Mammary epithelial cell (primary cell): ENCODE measurements at regions not wholly inside any gene's neighbourhood (a gene's known extent, or its start where the extent isn't known, plus 50 kb on each side); places are given as distances from the start of the nearest gene placed in this dataset.

Experiments
- EZH2 ChIP-seq: IDR thresholded peaks from 2 replicates; pipeline ENCODE4 v1.6.1; 2012; ENCODE audit warnings: low read length, inconsistent platforms, borderline replicate concordance
- TF ChIP-seq, protein P1 (sequence below), 2 donors: IDR thresholded peaks in 1 of 2; conservative IDR thresholded peaks in 1 of 2; 2 replicates each; pipeline ENCODE4 v1.5.1; 2011 to 2012; ENCODE audit warnings: inconsistent platforms in 2 of 2, low read length in 2 of 2, mild to moderate bottlenecking in 2 of 2, control low read depth in 1 of 2, low read depth in 1 of 2; ENCODE audit not compliant: insufficient read depth in 1 of 2; ENCODE audit errors: extremely low read depth in 1 of 2

DNA sequence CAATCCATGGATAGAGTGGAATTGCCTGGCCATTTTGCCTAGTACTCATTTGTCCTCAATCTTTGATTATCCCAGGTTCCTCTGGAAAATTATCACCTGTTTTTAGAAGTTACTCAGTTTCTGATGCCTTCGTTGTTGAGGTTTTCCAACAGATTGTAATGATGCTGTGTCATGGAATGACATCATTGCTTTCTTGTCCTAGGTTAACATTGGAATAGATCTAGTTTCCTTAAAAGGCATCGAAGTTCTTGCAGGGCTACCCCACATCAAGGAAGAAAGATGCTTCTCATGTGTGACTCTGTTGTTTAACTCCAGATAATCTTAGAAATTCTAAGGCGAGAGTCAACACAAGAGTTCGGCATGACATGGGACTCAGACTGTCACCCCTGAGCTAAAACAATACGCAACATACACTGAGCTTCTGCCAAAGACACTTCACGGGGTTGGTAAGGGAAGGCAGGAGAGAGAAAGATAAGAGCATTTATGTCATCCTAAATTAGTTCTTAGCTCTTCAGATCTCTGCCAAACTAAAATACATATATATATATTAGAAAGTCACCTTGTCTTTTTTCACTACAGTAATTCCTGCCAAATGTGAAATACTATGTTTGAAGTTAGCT, 293.2 kb upstream of the WWC1 start:
- no peak for TF ChIP-seq EZH2
- TF ChIP-seq, protein P1, sequence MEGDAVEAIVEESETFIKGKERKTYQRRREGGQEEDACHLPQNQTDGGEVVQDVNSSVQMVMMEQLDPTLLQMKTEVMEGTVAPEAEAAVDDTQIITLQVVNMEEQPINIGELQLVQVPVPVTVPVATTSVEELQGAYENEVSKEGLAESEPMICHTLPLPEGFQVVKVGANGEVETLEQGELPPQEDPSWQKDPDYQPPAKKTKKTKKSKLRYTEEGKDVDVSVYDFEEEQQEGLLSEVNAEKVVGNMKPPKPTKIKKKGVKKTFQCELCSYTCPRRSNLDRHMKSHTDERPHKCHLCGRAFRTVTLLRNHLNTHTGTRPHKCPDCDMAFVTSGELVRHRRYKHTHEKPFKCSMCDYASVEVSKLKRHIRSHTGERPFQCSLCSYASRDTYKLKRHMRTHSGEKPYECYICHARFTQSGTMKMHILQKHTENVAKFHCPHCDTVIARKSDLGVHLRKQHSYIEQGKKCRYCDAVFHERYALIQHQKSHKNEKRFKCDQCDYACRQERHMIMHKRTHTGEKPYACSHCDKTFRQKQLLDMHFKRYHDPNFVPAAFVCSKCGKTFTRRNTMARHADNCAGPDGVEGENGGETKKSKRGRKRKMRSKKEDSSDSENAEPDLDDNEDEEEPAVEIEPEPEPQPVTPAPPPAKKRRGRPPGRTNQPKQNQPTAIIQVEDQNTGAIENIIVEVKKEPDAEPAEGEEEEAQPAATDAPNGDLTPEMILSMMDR (conservative IDR thresholded peaks at IDR 0.05 in 1 of 2, IDR thresholded peaks at IDR 0.05 in 1 of 2; ENCODE audit: extremely low read depth in 1 of 2, insufficient read depth in 1 of 2, low read depth in 1 of 2, low read length in 2 of 2), result no peak
